IPS-NIHi11 (cell line): ENCODE measurements at regions not wholly inside any gene's neighbourhood (a gene's known extent, or its start where the extent isn't known, plus 50 kb on each side); places are given as distances from the start of the nearest gene placed in this dataset.
"Not testable (repeated sequence)": the region's sequence is repeated elsewhere in the genome, so short reads cannot be mapped to it uniquely, and the experiment has no call there.

Source experiments
- DNase-seq: peaks from one replicate; pipeline ENCODE4 v3.0.0; 2012; ENCODE audit warnings: mixed read lengths, low spot score

DNA sequence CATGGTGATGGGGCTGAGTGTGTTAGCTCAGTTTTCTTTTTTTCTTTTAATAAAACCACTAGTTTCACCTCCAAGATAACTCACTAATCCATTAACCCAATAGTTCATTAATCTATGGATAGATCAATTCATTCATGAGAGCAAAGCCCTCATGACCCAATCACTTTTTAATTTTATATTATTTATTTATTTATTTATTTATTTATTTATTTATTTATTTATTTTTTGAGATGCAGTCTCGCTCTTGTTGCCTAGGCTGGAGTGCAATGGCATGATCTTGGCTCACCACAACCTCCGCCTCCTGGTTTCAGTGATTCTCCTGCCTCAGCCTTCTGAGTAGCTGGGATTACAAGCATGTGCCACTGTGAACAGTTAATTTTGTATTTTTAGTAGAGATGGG, 1082.4 kb downstream of the DIPK2A start:
- not testable (repeated sequence) for DNase-seq

DNA sequence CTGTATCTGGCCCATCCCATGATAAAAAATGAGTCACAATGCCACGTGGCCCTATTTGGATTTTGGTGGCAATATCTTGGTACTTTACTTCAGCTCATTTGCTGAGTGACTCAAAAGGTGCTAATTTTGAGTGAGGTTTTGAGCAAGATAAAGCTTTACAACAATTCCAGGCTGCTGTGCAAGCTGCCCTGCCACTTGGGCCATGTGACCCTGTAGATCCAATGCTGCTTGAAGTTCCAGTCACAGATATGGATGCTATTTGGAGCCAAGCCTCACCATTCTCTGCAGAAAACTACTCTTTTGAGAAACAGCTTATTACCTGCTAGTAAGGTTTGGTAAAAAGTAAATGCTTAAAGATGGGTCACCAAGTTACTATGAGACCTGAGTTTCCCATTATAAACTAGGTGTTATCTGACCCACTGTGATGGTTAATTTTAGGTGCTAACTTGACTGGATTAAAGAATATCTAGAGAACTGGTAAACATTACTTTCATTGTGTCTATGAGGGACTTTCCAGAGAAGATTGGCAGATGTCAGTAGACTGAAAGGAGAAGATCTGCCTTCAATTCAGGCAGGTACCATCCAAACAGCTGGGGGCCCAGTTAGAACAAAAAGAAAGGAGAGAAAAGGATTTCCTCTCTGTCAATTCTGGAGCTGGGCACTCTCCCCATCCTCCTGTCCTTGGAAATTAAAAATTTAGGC, 1083.9 kb downstream of the DIPK2A start:
- no peak for DNase-seq

GRCh38 chr3:145058483-145058882, 1086.9 kb downstream of the DIPK2A start:
- DNase-seq, result no peak

DNA sequence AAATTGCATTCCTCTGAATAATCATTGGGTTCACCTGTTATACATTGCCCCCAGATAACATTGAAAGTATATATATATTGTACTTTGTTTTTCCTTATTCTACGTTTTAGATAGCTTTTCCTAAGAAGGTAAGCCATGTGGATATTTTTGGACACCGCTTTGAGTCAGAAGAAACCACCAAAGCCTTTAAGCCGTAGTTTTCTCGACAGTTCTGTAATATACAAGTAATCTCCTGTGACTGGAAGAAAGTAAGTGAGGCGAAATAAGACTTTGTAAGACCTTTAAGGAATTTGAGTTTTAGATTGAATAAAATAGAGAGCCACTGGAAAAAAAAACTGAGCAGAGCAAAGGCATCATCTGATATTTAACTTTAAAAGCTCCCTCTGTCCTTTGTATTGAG, 1092.0 kb downstream of the DIPK2A start:
- no peak for DNase-seq

GRCh38 chr3:145070795-145071194, 1090.2 kb downstream of the PLOD2 start:
- no peak for DNase-seq

- DNase-seq, result no peak
These were observed 1081.5 kb downstream of the PLOD2 start for GRCh38 chr3:145079436-145079835.

DNA sequence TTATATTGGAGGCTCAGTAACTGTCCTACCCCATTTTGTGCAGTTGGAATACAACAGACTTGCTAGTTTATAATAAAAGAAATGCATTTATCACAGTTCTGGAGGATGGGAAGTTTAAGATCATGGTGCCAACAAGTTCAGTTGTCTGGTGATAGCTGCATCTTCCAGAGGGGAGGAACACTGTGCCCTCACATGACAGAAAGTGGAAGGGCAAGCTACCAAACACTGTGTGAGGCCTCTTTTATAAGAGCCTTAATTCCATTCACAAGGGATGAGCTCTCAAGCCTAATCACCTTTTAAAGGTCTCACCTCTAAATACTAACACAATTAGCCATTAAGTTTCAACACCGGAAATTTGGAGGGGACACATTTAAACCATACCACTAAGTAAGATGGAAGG, 1073.9 kb downstream of the PLOD2 start:
- no peak for DNase-seq

DNA sequence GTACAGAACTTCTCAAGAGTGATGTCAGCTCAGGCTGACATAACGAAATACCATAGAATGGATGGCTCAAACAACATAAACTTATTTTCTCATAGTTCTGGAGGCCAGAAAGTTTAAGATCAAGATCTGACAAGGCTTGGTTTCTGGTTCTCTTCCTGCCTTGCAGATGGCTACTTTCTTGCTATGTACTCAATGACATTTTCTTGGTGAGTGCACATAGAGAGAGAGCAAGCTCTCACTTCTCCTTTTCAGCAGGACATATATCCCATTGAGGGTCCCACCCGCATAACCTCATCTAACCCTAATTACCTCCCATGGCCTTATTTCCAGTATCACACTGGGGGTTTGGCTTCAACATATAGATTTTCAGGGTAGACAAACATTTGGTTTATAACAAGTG, 1072.1 kb downstream of the PLOD2 start:
- DNase-seq, result no peak

DNA sequence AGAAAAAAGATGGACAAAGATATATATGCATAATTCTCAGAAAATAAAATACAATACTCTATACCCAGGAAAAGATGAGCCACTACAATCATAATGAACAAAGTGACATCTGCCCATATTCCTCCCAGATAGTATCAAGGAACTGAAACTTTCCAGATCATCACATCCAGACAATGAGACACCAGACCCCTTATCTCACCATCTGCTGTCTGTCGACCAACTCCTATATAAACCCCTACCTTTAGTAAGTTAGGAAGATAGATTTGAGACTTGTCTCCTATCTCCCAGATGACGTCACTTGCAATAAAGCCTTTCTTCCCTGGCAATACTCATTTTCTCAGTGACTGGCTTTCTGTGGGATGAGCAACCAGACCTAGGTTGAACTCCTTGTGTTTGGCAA, 1071.6 kb downstream of the PLOD2 start:
- DNase-seq, result no peak

DNA sequence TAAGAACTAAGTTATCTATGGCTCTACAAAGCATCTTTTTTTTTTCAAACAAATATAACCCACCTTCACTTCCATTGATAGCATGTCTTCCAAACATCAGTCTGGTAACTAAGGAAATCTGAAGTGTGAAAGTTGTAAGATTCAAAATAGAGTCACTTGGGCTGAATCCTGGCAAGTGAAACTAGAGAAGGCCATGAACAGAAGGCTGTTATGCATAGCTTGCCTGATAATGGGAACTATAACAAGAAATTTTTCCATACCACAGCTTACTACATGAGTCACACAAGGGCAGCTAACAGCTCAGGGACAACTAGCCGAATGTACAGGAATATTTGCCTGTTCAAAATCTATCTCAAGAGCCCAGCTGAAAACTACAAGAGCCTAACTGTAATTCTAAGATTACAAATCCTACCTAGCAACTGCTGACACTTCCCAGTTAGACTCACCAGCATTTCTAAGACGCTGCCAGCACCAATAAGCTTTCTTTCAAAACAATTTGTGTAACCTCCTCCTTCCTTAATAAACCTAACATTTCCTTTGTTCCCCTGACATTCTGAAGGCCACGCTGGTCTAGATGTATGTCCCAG, 1066.5 kb downstream of the PLOD2 start:
- peak; percentile 55 for DNase-seq

- DNase-seq, result not testable (repeated sequence)
These were observed 1049.8 kb downstream of the PLOD2 start for GRCh38 chr3:145111141-145111540.

- DNase-seq, result no peak
These were observed 1044.2 kb downstream of the PLOD2 start for GRCh38 chr3:145116769-145117168.

DNA sequence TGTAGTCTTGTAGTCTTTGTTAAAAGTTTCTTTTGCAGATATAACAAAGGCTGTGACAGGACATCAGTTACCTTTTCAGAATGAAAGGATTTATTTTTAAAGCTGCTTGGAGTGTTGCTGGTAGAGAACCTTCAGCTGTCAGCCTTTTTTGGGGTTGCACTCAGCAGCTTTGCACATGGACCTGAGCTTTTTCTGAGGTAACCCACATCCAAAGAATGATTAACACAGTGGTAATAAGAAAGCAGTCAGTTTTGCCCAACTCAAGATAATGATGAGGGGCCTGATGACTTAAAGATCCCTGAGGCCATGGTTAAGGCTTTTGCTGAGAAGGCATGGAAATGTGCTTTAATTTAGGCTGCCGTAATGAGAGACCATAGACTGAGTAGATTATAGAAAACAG, 1042.7 kb downstream of the PLOD2 start:
- no peak for DNase-seq

DNA sequence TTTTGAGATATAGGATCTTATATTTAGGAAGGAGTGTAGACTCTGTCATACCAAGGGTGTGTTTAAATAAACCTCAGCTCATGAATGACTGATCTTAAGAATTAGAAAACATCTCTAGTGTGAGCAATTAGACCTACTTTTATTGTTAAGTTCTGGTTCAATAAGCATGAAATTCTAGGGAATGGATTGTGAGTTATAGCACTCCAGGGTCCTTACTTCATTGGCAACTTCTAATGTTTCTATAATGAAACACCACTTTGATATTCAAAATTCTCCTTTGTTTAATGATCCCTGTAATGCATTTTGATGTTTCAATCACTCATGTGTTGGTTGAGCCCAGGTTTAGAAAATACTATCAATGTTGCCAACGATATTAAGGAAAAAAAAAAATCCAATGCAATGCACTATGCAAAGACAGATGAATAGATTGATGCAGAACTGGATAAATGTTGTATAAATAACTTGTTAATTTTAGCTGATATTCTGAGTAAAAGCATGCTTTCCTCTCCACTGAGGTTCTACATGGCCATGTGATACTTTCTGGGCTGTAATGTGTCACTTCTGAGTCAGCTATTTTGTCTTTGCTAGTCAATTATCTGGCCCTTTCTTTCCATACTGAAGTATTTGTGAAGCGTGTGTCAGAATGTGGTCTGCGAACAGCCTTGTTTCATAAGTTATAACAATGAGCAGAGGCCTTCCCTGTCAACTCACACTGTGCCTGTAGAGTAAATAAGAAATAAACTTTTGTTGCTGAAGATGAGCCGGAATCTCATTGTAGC, 1035.9 kb downstream of the PLOD2 start:
- no peak for DNase-seq

- DNase-seq, result no peak
These were observed 1027.7 kb downstream of the PLOD2 start for GRCh38 chr3:145133281-145133680.

DNA sequence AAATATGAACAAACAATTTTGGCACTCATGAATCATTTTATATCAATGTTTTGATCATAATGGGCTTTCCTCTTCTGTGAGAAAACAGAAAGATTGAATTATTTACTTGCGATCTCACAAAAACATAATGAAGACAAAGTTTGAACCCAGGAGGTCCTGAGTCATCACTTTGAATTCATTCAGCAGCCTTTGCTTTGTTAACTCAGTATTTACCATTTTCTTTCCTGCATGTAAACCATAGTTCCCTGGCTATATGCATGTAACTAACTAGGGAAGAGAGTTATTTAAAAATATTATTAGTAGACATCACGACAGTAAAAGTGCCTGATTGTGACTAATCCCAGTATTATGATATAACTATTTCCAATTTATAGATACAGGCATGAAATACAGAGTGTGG, 1026.2 kb downstream of the PLOD2 start:
- DNase-seq, result no peak

DNA sequence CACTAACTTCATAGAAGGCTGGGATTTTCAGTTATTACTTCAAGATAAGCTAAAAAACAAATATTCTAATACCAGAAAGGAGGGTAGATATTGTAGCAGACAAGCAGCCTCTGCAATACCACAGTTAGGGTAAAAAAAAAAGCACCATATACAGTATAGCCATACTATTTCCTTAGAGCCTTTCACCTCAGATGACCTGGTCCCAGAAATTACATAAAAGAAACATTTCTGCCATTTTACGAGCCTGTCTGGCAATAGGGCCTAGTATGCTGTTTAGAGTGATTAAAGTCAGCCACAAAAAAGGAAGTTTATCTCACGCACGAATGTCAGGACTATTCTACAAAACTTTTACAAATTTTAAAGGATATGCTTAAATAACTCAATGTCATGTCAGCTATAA, 1016.6 kb downstream of the PLOD2 start:
- DNase-seq, result no peak

GRCh38 chr3:145145461-145145860, 1015.5 kb downstream of the PLOD2 start:
- DNase-seq, result no peak

DNA sequence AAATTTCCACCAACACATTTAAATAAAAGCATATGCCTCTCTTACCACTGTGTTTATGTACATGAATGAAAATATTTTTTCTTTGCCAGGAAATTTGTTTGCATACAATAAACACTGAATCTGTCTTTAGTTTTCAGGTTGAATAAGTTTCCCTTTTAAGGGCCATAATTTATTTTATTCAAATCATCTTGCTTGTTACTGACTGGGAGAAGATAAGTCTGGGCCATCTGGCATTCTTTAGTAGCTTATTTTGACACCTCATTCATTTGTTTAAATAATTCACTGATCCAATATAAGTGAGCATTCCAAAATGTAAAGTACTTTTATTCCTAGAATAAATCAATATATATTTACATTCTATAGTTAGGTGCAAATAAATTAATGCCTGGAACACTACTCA, 1001.3 kb downstream of the PLOD2 start:
- DNase-seq, result no peak

DNA sequence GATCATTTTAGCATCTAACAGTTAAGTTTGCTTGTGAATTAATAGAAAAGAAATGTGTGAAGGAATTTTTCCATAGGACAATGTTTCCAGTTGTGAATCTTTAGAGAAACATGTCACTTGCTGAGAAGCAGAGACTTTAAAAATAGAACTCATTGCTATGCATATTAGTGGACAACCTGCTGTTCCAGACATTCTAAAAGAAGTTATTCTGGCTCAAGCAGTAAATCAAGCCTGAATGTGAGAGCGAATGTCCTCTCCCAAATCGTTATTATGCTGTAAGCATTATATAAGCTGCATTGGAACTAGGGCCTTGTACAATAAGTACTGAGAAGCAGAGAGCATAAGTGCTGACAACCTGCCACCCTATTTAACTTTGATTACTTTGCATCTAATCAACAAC, 990.9 kb downstream of the PLOD2 start:
- DNase-seq, result no peak

- DNase-seq, result no peak
These were observed 985.4 kb downstream of the PLOD2 start for GRCh38 chr3:145175626-145176025.

DNA sequence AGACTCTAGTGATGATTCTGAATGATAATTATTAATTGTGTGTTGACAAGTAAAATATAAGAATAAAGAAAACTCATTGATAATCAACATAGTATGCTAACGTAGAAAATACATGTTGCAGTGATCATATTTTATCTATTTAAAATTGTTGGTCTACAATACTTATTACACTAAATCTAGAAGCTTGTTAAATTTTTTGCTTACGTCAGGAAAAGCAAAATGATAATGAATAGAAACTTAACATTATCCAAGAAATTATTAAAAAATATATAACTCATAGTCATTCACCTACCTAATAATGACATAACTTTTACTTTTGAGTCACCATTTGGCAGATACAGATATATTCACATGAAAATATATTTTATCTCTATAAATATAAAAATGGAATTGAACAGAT, 984.1 kb downstream of the PLOD2 start:
- no peak for DNase-seq

- DNase-seq, result no peak
These were observed 983.2 kb downstream of the PLOD2 start for GRCh38 chr3:145177828-145178227.
